RKO (cell line): ENCODE measurements at regions not wholly inside any gene's neighbourhood (a gene's known extent, or its start where the extent isn't known, plus 50 kb on each side); places are given as distances from the start of the nearest gene placed in this dataset.

ENCODE experiments used
- DNase-seq: peaks from one replicate; pipeline ENCODE4 v3.0.0-alpha.2; 2016; ENCODE audit warnings: low spot score

DNA sequence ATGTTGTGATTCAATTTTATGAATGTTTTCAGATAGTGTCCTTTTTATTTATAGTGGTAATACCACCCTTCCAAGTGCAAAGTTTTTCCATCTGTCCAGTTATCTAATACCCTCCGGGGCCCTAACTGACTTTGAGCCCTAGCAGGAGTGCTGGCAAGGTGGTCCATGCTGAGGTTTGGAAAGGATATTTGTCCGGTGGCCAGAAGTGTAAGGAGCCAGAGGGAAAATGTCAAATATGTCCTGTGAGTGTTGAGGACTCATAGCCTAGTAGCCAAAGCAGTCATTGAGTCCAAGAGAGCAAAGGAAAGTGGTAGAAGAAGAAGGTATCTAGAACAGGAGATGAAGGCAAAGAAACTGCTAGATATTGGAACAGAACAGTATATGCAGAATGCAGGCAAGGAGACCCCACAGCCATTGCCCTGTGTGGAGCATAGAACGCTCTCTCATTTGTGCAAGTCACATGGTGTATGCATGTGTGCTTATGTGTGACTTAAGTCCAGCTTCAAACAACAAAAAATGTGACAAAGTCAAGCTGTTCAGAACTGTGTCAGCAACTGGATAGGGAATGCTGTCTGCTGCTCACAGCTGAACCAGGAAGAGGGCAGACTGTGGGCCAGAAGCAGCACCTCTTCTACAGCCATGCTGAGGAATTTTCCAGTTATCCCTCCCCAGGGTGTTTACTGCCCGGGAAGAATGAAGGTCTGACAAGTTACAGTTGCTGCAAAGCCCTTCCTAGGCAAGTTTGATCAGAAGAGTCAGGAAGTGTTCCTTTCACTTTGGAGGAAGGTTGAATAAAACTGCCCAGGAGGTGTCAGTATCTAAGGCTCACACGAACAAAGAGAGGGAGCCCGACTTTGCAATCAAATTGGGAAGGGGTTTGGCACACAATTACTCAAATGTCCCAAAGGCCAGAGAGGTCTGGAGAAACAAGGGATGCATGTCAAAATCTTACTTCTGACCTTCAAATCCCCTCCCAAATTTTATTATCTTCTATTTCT is 463.3 kb upstream of the DMAC1 start:
- no peak for DNase-seq

GRCh38 chr9:8261737-8262136 is 462.2 kb upstream of the DMAC1 start:
- no peak for DNase-seq

- no peak for DNase-seq
These were observed 459.4 kb upstream of the DMAC1 start for GRCh38 chr9:8259028-8259427.

DNA sequence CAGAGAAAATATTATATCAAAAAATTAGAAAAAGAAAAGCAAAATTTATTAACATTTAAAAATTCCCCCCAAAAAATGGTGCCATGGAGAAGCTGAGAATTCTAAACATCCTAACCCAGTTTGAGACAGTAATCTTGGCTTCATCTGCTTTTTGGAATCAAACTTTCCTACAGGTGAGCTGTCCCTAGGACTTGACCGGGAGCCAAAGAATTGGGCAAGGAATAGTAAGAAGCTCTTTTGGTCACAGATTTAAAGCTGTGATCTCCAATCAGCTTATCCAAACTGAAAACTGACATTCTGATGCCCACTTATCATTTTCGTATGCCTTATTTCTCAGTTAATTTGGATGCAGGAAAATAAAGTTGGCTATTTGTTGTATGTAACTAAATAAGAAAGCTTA is 457.3 kb upstream of the DMAC1 start:
- DNase-seq, result no peak

GRCh38 chr9:8255850-8256249 is 456.3 kb upstream of the DMAC1 start:
- no peak for DNase-seq

DNA sequence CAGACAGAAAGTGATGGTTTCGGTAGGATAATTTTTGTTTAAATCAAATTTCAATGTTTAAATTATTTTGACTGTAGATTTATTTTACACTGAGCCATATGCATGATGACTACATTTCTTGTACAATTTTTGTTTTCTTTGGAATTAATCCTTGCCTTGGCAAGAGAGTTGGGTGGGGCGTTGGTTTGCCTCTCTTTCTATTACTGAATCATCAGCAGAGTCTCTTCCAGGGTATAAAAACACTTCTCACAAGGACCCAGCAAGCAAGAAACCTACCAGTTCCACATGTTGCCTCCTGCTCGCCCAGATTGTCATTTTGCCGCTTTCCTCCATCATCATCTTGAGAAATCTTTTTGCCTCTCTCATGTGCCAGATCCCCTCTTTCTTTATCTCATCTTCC is 455.0 kb upstream of the DMAC1 start:
- DNase-seq, result no peak

- no peak for DNase-seq
These were observed 452.9 kb upstream of the DMAC1 start for GRCh38 chr9:8252445-8252844.

GRCh38 chr9:8251566-8251965 is 452.0 kb upstream of the DMAC1 start:
- DNase-seq, result no peak

- no peak for DNase-seq
These were observed 445.0 kb upstream of the DMAC1 start for GRCh38 chr9:8244505-8245092.

DNA sequence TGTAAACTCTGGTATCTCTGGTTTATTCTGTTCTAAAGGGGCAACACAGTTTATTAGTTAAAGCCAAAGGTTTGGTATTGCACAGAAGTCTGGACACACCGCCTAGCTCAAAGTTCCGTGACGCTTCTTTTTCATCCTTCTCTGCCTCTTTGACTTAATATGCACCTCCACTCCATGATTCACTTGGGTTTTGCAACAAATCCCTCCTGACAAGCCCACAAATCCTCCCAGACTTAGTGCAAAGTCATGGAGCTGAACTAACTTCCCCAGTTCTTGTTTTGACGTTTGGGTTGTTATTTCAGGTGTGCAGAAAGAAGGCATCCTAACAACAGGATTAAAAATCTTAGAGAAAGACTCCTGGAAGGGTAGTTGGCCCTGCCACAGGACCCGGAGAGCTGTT is 441.6 kb upstream of the DMAC1 start:
- DNase-seq, result no peak

DNA sequence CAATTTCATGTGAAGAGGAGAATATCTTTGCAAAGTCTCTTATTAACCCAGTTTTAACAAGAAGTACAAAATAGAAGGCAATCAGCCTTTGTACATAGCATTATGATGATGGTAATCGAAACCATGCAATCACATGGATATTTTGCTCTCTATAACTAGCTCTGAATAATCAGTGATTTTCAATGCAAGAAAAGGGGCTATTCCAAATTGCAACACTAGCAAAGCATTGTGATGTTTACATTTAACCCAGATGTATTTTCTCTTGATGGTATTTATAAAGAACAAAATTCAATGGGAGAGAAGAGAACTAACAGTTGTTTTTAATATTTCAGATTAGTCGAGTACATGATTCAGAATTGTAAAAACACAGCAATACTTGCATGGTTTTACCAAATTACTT is 437.5 kb upstream of the DMAC1 start:
- no peak for DNase-seq

- no peak for DNase-seq
These were observed 435.9 kb upstream of the DMAC1 start for GRCh38 chr9:8235489-8235888.

DNA sequence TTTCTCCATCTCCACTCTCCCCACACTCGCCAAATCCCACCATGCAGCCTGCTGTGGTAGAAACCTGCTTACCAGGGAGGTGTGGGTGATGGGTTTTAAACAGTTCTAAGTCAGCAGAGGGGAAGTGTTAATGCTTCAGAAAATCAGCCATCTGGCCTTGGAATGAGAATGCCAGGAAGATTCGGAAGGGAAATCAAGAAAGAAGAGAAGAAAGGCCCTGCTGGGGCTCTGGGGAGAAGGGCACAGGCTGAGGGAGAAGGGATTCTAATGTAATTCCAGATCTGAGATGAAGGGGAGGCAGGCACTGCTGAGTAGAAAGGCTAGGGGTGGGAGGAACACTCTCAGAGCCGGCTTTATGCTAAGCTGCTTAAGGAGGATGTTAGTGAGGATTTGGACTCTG is 434.7 kb upstream of the DMAC1 start:
- DNase-seq, result no peak

- no peak for DNase-seq
These were observed 433.1 kb upstream of the DMAC1 start for GRCh38 chr9:8232726-8233125.

DNA sequence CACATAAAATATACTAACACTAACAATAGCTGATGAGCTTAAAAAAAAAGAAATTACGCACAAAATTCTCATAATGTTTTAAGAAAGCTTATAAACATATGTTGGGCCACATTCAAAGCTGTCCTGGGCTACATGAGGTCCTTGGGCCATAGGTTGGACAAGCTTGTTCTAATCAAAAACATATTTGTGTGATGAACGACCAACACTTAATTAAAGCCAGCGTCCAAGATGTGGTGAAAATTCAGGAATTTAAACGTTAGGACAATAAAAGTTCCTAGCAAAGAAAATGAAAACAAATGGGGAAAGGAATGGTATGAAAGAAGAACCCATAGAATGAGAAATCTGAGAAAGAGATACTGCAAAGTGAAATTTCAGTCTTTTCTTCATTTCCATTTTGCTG is 429.6 kb upstream of the DMAC1 start:
- DNase-seq, result no peak

DNA sequence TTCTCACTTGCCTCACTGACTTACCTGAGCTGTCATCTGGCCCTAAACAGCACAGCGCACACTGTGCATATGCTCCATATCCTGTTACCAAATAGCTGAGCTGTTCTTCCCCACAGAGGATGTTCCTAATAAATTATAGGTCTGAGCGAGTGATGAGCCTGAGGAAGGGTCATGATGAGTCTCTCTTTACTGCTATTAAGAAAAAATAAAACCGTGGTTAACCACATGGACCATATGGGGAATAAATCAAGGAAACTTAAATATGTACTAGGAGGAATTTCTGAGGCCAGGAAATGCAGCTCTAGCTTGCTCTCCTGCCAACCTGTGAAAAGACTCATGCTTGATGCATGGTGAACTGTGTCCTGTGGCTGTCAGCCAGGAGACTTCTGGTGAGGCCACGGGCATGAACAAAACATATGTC is 424.8 kb upstream of the DMAC1 start:
- no peak for DNase-seq

DNA sequence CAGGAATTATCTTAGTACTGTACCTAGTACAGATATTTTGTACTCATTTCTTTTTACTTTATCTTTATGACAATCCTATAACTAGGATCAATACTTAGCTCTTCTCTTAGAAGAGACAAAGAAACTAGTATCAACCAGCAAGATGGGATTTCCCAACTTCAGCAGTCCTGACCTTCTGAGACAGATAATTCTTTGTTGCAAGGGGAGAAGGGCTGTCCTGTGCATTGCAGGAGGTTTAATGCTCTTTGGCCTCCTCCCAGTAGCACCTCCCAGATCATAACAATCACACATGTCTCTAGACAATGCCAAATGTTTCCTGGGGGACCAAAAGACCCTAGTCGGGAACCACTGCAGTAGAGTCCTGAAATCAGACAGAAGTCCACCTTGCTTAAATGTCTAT is 424.3 kb upstream of the DMAC1 start:
- no peak for DNase-seq

DNA sequence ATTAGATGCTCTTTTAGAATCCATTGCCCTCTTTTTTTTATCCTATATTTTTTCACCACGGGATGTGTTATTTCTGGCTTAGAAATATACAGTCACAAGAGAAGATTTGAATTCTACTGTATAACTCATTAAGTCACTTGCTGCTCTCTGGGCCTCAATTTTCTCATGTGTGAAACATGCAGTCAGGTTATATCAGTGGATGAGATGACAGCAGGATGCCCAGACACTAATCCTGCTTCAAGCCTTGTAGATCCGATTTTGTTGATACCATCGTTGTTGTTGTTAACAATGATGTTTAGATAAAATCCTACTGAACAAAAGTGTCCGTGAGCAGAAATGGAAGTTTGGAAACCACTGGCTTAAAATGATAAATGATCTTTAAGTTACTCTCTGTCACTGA is 421.9 kb upstream of the DMAC1 start:
- no peak for DNase-seq

DNA sequence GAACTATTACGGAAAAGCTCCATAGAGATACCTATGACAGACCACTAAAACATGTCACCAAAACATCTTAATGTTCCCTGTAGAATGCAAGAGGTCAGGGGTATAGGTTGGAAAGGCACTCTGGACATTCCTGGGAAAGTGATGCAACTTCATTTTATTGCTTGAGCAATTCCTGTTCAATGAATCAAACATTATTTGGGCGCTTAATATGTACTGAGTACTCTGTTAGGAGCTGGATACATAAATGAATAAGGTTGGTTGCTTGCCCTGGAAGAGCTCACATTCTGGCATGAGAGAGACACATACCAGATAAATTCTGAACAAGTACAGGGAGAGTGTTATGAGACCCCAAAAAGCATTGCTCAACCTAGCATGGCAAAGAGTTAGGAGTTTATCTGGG is 408.9 kb upstream of the DMAC1 start:
- DNase-seq, result no peak

- DNase-seq, result no peak
These were observed 408.0 kb upstream of the DMAC1 start for GRCh38 chr9:8207596-8207995.

DNA sequence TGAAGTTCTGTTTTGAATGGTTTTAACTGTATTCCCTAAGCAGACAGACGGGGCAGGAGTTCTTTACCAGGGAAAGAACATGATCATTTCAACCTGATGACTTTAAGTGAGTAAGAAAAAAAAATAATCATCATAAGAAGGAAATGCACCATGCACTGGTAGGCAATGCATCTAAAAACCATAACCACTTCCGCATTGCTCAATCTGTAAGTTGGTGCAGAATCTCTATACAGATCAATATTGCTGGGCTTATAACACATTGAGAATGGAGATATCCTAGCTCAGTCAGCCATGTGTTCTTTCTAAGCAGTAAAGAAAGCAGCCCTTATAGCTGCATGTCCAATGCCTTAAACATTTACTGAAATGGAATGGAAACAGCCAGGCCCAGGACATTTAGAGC is 407.1 kb upstream of the DMAC1 start:
- no peak for DNase-seq

DNA sequence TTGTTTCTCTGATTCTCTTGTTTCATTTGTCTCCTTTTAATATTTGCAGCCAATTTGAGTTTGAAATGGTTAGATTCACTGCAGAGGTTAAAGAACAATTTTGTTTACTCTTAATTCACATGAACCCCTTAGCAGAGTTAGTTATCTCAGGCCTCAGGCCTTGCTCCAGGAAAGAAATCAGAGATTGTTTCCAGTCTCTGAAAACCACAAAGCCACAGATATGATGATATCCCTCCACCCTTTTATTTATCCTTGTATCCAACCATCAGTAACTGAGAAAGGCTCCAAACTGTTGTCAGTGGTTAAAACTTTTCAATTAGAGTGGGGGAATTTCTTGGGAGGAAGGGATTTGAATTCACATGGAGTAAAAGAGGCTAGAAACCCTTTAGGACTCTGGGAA is 406.0 kb upstream of the DMAC1 start:
- DNase-seq, result no peak

GRCh38 chr9:8189881-8190280 is 390.3 kb upstream of the DMAC1 start:
- no peak for DNase-seq
